ENCODE measurements at regions not wholly inside any gene's neighbourhood (a gene's known extent, or its start where the extent isn't known, plus 50 kb on each side); places are given as distances from the start of the nearest gene placed in this dataset.

DNA sequence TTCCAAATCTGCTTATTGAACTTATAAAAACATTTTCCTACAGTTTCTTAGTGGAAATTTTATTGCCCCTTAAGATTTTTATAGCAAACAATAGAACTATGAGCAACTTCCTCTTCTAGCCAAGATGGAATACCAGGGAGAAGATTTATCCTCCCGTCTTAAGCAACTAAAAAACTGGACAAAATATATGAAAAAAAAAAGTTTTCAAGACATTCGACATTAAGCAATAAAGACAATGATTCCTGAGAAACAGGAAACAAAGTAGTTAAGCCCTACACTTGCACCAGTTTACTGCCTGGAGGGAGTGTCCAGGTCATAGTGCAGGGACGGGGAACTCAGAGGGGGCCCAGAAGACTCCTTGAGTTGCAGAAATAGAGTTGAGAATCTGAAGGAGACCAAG is 516.1 kb upstream of the DIPK2B start (continued):
- TF ChIP-seq, protein P1, sequence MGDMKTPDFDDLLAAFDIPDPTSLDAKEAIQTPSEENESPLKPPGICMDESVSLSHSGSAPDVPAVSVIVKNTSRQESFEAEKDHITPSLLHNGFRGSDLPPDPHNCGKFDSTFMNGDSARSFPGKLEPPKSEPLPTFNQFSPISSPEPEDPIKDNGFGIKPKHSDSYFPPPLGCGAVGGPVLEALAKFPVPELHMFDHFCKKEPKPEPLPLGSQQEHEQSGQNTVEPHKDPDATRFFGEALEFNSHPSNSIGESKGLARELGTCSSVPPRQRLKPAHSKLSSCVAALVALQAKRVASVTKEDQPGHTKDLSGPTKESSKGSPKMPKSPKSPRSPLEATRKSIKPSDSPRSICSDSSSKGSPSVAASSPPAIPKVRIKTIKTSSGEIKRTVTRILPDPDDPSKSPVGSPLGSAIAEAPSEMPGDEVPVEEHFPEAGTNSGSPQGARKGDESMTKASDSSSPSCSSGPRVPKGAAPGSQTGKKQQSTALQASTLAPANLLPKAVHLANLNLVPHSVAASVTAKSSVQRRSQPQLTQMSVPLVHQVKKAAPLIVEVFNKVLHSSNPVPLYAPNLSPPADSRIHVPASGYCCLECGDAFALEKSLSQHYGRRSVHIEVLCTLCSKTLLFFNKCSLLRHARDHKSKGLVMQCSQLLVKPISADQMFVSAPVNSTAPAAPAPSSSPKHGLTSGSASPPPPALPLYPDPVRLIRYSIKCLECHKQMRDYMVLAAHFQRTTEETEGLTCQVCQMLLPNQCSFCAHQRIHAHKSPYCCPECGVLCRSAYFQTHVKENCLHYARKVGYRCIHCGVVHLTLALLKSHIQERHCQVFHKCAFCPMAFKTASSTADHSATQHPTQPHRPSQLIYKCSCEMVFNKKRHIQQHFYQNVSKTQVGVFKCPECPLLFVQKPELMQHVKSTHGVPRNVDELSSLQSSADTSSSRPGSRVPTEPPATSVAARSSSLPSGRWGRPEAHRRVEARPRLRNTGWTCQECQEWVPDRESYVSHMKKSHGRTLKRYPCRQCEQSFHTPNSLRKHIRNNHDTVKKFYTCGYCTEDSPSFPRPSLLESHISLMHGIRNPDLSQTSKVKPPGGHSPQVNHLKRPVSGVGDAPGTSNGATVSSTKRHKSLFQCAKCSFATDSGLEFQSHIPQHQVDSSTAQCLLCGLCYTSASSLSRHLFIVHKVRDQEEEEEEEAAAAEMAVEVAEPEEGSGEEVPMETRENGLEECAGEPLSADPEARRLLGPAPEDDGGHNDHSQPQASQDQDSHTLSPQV (IDR thresholded peaks at IDR 0.05), result no peak
- no peak for TF ChIP-seq TFAM (CRISPR knock-in tag; conservative IDR thresholded peaks at IDR 0.05)

DNA sequence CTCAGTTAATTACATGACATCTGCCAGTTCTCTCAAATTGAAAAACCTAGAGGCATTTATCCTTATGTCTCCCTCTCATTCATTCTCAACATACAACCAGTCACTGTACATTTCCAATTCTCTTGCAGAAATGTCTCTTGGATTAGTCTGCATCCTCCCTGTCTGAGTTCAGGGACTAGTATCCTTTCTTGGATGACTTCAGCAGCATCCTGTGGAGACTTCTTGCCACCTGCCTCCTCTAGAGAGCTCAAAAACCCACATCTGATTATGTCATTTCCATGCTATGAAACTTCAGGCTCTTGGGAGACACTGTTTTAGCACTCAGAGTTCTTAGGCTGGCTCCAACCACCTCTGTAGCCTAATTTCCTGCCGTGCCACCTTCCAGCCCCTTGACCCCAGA is 515.1 kb upstream of the DIPK2B start:
- POLR2A ChIA-PET, result no interaction called here
- no peak overlapping the region for H3K27ac ChIP-seq (ENCODE audit: extremely low read depth, low read depth, low read length)
- CTCF ChIA-PET (ENCODE audit: low intra/inter-chr PET ratio), result no interaction called here
- FAIRE-seq (no peak), ATAC-seq (no peak), DNase-seq (ENCODE audit: extremely low read depth in 1 of 4, low spot score in 3 of 4) (no peak)
- H4K20me1 ChIP-seq (replicated peaks; ENCODE audit: control insufficient read depth, insufficient read depth, low read length), result no peaks in the 10 kb centered on the region
- H3K9me1 ChIP-seq (ENCODE audit: control insufficient read depth, insufficient read depth, low read length), result no peaks in the 10 kb centered on the region
- H3K9me3 ChIP-seq (replicated peaks; ENCODE audit: control insufficient read depth, insufficient read depth, low read depth, low read length), result no peaks in the 10 kb centered on the region
- in situ Hi-C loops (cut with MboI) (no loop called here), intact Hi-C loops (cut with micrococcal nuclease) (no loop called here)
- H2AFZ ChIP-seq (ENCODE audit: low read depth, low read length), result no peak overlapping the region
- no peak overlapping the region for H3K9ac ChIP-seq (ENCODE audit: insufficient read depth in 1 of 2, low read depth in 2 of 2, low read length in 2 of 2)
- no peaks in the 10 kb centered on the region for H3K79me2 ChIP-seq (ENCODE audit: control insufficient read depth, insufficient read depth, low read length)
- H3K4me1 ChIP-seq (replicated peaks in 1 of 2; ENCODE audit: control insufficient read depth in 2 of 2, insufficient read depth in 2 of 2, low read length in 2 of 2), result no peaks in the 10 kb centered on the region
- no peak overlapping the region for H3K4me2 ChIP-seq (ENCODE audit: insufficient read depth, low read length)
- no peaks in the 10 kb centered on the region for H3K36me3 ChIP-seq (ENCODE audit: control insufficient read depth, insufficient read depth, low read length)
- no peaks in the 10 kb centered on the region for H3K27me3 ChIP-seq (ENCODE audit: control insufficient read depth in 2 of 2, insufficient read depth in 2 of 2, low read length in 2 of 2)
- no TSS peak for BruUV-seq (replicated peaks)
- 0% methylated on average over 1 of the region's 1 CpG for WGBS (ENCODE audit: insufficient coverage, low coverage, missing lambda C conversion rate)
- no peak overlapping the region for H3K4me3 ChIP-seq
- TF ChIP-seq KDM5B (IDR thresholded peaks at IDR 0.05; ENCODE audit: insufficient replicate concordance, low read depth, low read length), result no peak
- TF ChIP-seq, protein P2, sequence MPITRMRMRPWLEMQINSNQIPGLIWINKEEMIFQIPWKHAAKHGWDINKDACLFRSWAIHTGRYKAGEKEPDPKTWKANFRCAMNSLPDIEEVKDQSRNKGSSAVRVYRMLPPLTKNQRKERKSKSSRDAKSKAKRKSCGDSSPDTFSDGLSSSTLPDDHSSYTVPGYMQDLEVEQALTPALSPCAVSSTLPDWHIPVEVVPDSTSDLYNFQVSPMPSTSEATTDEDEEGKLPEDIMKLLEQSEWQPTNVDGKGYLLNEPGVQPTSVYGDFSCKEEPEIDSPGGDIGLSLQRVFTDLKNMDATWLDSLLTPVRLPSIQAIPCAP (CRISPR knock-in tag; IDR thresholded peaks at IDR 0.05; ENCODE audit: borderline replicate concordance), result no peak
- no peak for TF ChIP-seq ZNF175 (CRISPR knock-in tag; IDR thresholded peaks at IDR 0.05; ENCODE audit: low read depth)
- no peak for TF ChIP-seq ZNF124 (CRISPR knock-in tag; IDR thresholded peaks at IDR 0.05)
- TF ChIP-seq RBBP5 (IDR thresholded peaks at IDR 0.05; ENCODE audit: borderline replicate concordance, insufficient read depth, low read length, poor library complexity, severe bottlenecking), result no peak
- TF ChIP-seq, protein P3, sequence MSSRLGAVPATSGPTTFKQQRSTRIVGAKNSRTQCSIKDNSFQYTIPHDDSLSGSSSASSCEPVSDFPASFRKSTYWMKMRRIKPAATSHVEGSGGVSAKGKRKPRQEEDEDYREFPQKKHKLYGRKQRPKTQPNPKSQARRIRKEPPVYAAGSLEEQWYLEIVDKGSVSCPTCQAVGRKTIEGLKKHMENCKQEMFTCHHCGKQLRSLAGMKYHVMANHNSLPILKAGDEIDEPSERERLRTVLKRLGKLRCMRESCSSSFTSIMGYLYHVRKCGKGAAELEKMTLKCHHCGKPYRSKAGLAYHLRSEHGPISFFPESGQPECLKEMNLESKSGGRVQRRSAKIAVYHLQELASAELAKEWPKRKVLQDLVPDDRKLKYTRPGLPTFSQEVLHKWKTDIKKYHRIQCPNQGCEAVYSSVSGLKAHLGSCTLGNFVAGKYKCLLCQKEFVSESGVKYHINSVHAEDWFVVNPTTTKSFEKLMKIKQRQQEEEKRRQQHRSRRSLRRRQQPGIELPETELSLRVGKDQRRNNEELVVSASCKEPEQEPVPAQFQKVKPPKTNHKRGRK (tag; IDR thresholded peaks at IDR 0.05), result no peak
- no peak for TF ChIP-seq MED1 (CRISPR knock-in tag; IDR thresholded peaks at IDR 0.05; ENCODE audit: borderline replicate concordance)
- TF ChIP-seq, protein P4, sequence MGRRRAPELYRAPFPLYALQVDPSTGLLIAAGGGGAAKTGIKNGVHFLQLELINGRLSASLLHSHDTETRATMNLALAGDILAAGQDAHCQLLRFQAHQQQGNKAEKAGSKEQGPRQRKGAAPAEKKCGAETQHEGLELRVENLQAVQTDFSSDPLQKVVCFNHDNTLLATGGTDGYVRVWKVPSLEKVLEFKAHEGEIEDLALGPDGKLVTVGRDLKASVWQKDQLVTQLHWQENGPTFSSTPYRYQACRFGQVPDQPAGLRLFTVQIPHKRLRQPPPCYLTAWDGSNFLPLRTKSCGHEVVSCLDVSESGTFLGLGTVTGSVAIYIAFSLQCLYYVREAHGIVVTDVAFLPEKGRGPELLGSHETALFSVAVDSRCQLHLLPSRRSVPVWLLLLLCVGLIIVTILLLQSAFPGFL (CRISPR knock-in tag; IDR thresholded peaks at IDR 0.05), result no peak
- TF ChIP-seq BCOR (IDR thresholded peaks at IDR 0.05), result no peak
- TF ChIP-seq NFXL1 (CRISPR knock-in tag; IDR thresholded peaks at IDR 0.05), result no peak
- TF ChIP-seq MCM3 (IDR thresholded peaks at IDR 0.05), result no peak
- TF ChIP-seq FOXP1 (CRISPR knock-in tag; IDR thresholded peaks at IDR 0.05), result no peak
